PC-3 (cell line): ENCODE measurements at regions not wholly inside any gene's neighbourhood (a gene's known extent, or its start where the extent isn't known, plus 50 kb on each side); places are given as distances from the start of the nearest gene placed in this dataset.

ENCODE experiments used
- ATAC-seq: fragments of 200-7000 bp; cut with Tn5 transposase; 2 replicates; pipeline ENCODE4 v1.9.1; 2020; ENCODE audit warnings: mild to moderate bottlenecking, moderate library complexity
- BruUV-seq: library from RNA; stranded (reverse); fragments of 400-500 nt; replicated peaks from 2 replicates; lab custom pipeline; 2021; lab: Mats Ljungman, UMichigan
- CTCF ChIA-PET: fragments of 300-600 bp; sonication (Branson Sonifier 250); formaldehyde crosslinking; loops from one replicate; lab custom pipeline; 2022; ENCODE audit warnings: antibody characterized with exemption; lab: Charles Lee
- POLR2A ChIA-PET: fragments of 300-600 bp; sonication (Branson Sonifier 250); formaldehyde crosslinking; loops from one replicate; lab custom pipeline; 2022; ENCODE audit warnings: antibody characterized with exemption; ENCODE audit not compliant: unreplicated experiment; lab: Charles Lee
- DNase-seq: peaks from one replicate; pipeline ENCODE4 v3.0.0-alpha.2; 2015
- H2AFZ ChIP-seq: fragments of 300-600 bp; sonication (generic); 2 replicates; pipeline ENCODE4 v1.6.0; 2016; ENCODE audit warnings: antibody characterized with exemption, low read length
- H3F3A ChIP-seq: fragments of 300-600 bp; sonication (generic); one replicate; pipeline ENCODE4 v1.6.0; 2017; ENCODE audit warnings: antibody characterized with exemption, low read length, control low read depth, mild to moderate bottlenecking; ENCODE audit not compliant: unreplicated experiment
- H3K27ac ChIP-seq: fragments of 300-600 bp; sonication (generic); 2 replicates; pipeline ENCODE4 v1.5.1; 2016; ENCODE audit warnings: mild to moderate bottlenecking, low read length
- H3K27me3 ChIP-seq: fragments of 300-600 bp; sonication (generic); 2 replicates; pipeline ENCODE4 v1.6.1; 2016; ENCODE audit warnings: low read length, mixed read lengths
- H3K36me3 ChIP-seq: fragments of 300-600 bp; sonication (generic); 2 replicates; pipeline ENCODE4 v1.6.1; 2016; ENCODE audit warnings: low read depth, mixed run types, low read length, mixed read lengths
- H3K4me1 ChIP-seq: fragments of 300-600 bp; sonication (generic); 2 replicates; pipeline ENCODE4 v1.5.1; 2016; ENCODE audit warnings: low read length; ENCODE audit not compliant: insufficient read depth
- H3K4me2 ChIP-seq: fragments of 300-600 bp; sonication (generic); 2 replicates; pipeline ENCODE4 v1.6.0; 2016; ENCODE audit warnings: low read length
- H3K4me3 ChIP-seq: fragments of 300-600 bp; sonication (generic); 2 replicates; pipeline ENCODE4 v1.5.1; 2016; ENCODE audit warnings: mild to moderate bottlenecking, low read length, mixed read lengths
- H3K79me2 ChIP-seq: fragments of 300-600 bp; sonication (generic); 2 replicates; pipeline ENCODE4 v1.6.1; 2017; ENCODE audit warnings: low read length, mixed read lengths
- H3K9ac ChIP-seq: fragments of 300-600 bp; sonication (generic); 2 replicates; pipeline ENCODE4 v1.6.0; 2016; ENCODE audit warnings: mild to moderate bottlenecking, low read length
- H3K9me2 ChIP-seq: fragments of 300-600 bp; sonication (generic); replicated peaks from 2 replicates; pipeline ENCODE4 v1.6.1; 2016; ENCODE audit warnings: mixed run types, low read length, mixed read lengths
- H3K9me3 ChIP-seq: fragments of 300-600 bp; sonication (generic); 2 replicates; pipeline ENCODE4 v1.6.1; 2016; ENCODE audit warnings: low read length, mixed read lengths
- H4K20me1 ChIP-seq: fragments of 300-600 bp; sonication (generic); 2 replicates; pipeline ENCODE4 v1.6.1; 2016; ENCODE audit warnings: low read length, mixed read lengths
- CTCF ChIP-seq: fragments of 300-600 bp; sonication (generic); conservative IDR thresholded peaks from 2 replicates; pipeline ENCODE4 v1.5.1; 2017; ENCODE audit warnings: antibody characterized with exemption, low read depth, mild to moderate bottlenecking, low read length
- EZH2 ChIP-seq: fragments of 300-600 bp; sonication (generic); IDR thresholded peaks from one replicate; pipeline ENCODE4 v1.6.1; 2017; ENCODE audit warnings: antibody characterized with exemption, mild to moderate bottlenecking, low read length; ENCODE audit not compliant: unreplicated experiment
- EZH2phosphoT487 ChIP-seq: fragments of 300-600 bp; sonication (generic); IDR thresholded peaks from 2 replicates; pipeline ENCODE4 v1.6.1; 2018; ENCODE audit warnings: mild to moderate bottlenecking, antibody characterized with exemption, low read length, borderline replicate concordance
- intact Hi-C: fragments of 100-400 bp; cut with micrococcal nuclease; formaldehyde crosslinking; loops from 2 replicates; pipeline ENCODE4 v1.9.0; 2023

- no TSS peak for BruUV-seq
- no peak overlapping the region for H3K9ac ChIP-seq
- POLR2A ChIA-PET = no interaction called here
These were observed 123.3 kb upstream of the STT3B start for GRCh38 chr3:31409389-31409788.

GRCh38 chr3:31409866-31410265 lies 122.9 kb upstream of the STT3B start:
- no peak overlapping the region for H3K4me3 ChIP-seq
- ChIA-PET POLR2A (no interaction called here), CTCF (no interaction called here)
- no peaks in the 10 kb centered on the region for H3K9me2 ChIP-seq
- no peaks in the 10 kb centered on the region for H3K36me3 ChIP-seq
- H3F3A ChIP-seq = no peaks in the 10 kb centered on the region
- no peaks in the 10 kb centered on the region for H3K9me3 ChIP-seq
- no peaks in the 10 kb centered on the region for H4K20me1 ChIP-seq
- no TSS peak for BruUV-seq
- ATAC-seq (no peak), DNase-seq (no peak)
- H3K9ac ChIP-seq = no peak overlapping the region
- H3K79me2 ChIP-seq = no peaks in the 10 kb centered on the region
- intact Hi-C loops = no loop called here
- H2AFZ ChIP-seq = no peak overlapping the region
- no peak overlapping the region for H3K27ac ChIP-seq
- H3K4me2 ChIP-seq = no peak overlapping the region
- TF ChIP-seq EZH2 (no peak), CTCF (no peak)
- peaks cover 13% of the 10 kb centered on the region for H3K4me1 ChIP-seq
- H3K27me3 ChIP-seq = no peaks in the 10 kb centered on the region

More at GRCh38 chr3:31409389-31409788, 123.3 kb upstream of the STT3B start:
- H3K36me3 ChIP-seq = no peaks in the 10 kb centered on the region
- CTCF ChIA-PET = no interaction called here
- H3F3A ChIP-seq = no peaks in the 10 kb centered on the region
- intact Hi-C loops = no loop called here
- no peaks in the 10 kb centered on the region for H3K9me3 ChIP-seq
- peaks cover 13% of the 10 kb centered on the region for H3K4me1 ChIP-seq
- ATAC-seq = no peak
- no peak overlapping the region for H3K4me2 ChIP-seq
- H2AFZ ChIP-seq = no peak overlapping the region
- no peaks in the 10 kb centered on the region for H4K20me1 ChIP-seq
- TF ChIP-seq EZH2phosphoT487 = no peak
- no peak for TF ChIP-seq CTCF
- DNase-seq = no peak
- H3K79me2 ChIP-seq = no peaks in the 10 kb centered on the region
- no peak overlapping the region for H3K27ac ChIP-seq
- no peaks in the 10 kb centered on the region for H3K9me2 ChIP-seq
- no peak overlapping the region for H3K4me3 ChIP-seq
- H3K27me3 ChIP-seq = no peaks in the 10 kb centered on the region

GRCh38 chr3:31410411-31410810 lies 122.3 kb upstream of the STT3B start:
- no peaks in the 10 kb centered on the region for H3K36me3 ChIP-seq
- H3K79me2 ChIP-seq = no peaks in the 10 kb centered on the region
- no peak overlapping the region for H2AFZ ChIP-seq
- ChIA-PET POLR2A (no interaction called here), CTCF (no interaction called here)
- no peaks in the 10 kb centered on the region for H3F3A ChIP-seq
- no peaks in the 10 kb centered on the region for H4K20me1 ChIP-seq
- H3K4me3 ChIP-seq = no peak overlapping the region
- H3K9me2 ChIP-seq = no peaks in the 10 kb centered on the region
- ATAC-seq (no peak), DNase-seq (no peak)
- H3K9ac ChIP-seq = no peak overlapping the region
- no peaks in the 10 kb centered on the region for H3K27me3 ChIP-seq
- intact Hi-C loops = no loop called here
- H3K9me3 ChIP-seq = no peaks in the 10 kb centered on the region
- no peak overlapping the region for H3K27ac ChIP-seq
- TF ChIP-seq CTCF = no peak
- TF ChIP-seq EZH2phosphoT487 = no peak
- no peak for TF ChIP-seq EZH2
- no TSS peak for BruUV-seq
- H3K4me1 ChIP-seq = peaks cover 13% of the 10 kb centered on the region
- H3K4me2 ChIP-seq = no peak overlapping the region
